Ishikawa (cell line): ENCODE measurements at regions not wholly inside any gene's neighbourhood (a gene's known extent, or its start where the extent isn't known, plus 50 kb on each side); places are given as distances from the start of the nearest gene placed in this dataset.

Experiments used
- CEBPB ChIP-seq: IDR thresholded peaks from 2 replicates; pipeline ENCODE4 v1.6.1; 2012
- CREB1 ChIP-seq: IDR thresholded peaks from 2 replicates; pipeline ENCODE4 v1.6.1; 2012; ENCODE audit warnings: low read depth
- EGR1 ChIP-seq: IDR thresholded peaks from 2 replicates; pipeline ENCODE4 v1.6.1; 2012
- EP300 ChIP-seq: IDR thresholded peaks from 2 replicates; pipeline ENCODE4 v1.6.1; 2012; ENCODE audit warnings: borderline replicate concordance
- FOXM1 ChIP-seq: IDR thresholded peaks from 2 replicates; pipeline ENCODE4 v1.6.1; 2012; ENCODE audit warnings: low read depth, borderline replicate concordance
- MAX ChIP-seq: IDR thresholded peaks from 2 replicates; pipeline ENCODE4 v1.6.1; 2012
- NFIC ChIP-seq: IDR thresholded peaks from 2 replicates; pipeline ENCODE4 v1.6.1; 2012
- RAD21 ChIP-seq: IDR thresholded peaks from 2 replicates; pipeline ENCODE4 v1.6.1; 2012; ENCODE audit warnings: low read depth
- TAF1 ChIP-seq: IDR thresholded peaks from 2 replicates; pipeline ENCODE4 v1.6.1; 2012; ENCODE audit warnings: low read depth, mild to moderate bottlenecking
- TCF12 ChIP-seq: IDR thresholded peaks from 2 replicates; pipeline ENCODE4 v1.6.1; 2012; ENCODE audit warnings: low read depth
- TEAD4 ChIP-seq: IDR thresholded peaks from 2 replicates; pipeline ENCODE4 v1.6.1; 2012
- USF1 ChIP-seq: IDR thresholded peaks from 2 replicates; pipeline ENCODE4 v1.6.1; 2012
- YY1 ChIP-seq: IDR thresholded peaks from 2 replicates; pipeline ENCODE4 v1.6.1; 2012; ENCODE audit warnings: low read depth
- ZBTB7A ChIP-seq: IDR thresholded peaks from 2 replicates; pipeline ENCODE4 v1.6.1; 2012; ENCODE audit warnings: low read depth
- TF ChIP-seq, protein P1 (sequence below): IDR thresholded peaks from 2 replicates; pipeline ENCODE4 v1.6.1; 2012; ENCODE audit warnings: low read depth, mild to moderate bottlenecking

DNA sequence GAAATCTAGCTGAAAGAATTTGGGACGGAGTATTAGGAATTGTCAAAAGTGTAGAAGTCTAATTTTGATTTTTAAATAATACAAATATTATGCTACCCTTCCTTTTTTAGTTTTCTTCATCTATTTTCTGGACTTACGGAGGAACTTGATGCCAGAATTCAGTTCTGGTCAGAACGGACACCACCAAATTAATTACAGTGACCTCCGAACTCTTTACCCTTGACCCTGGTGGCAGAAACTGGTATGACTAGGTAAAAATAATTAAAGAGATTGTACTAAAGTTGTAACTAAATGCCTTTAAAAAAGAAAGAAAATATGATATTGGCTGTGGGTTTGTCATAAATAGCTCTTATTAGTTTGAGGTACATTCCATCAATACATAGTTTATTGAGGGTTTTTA lies 751.1 kb upstream of the MAP3K7 start:
- no peak for TF ChIP-seq RAD21
- no peak for TF ChIP-seq USF1
- no peak for TF ChIP-seq ZBTB7A
- no peak for TF ChIP-seq CREB1
- no peak for TF ChIP-seq TEAD4
- no peak for TF ChIP-seq MAX
- TF ChIP-seq CEBPB = no peak
- no peak for TF ChIP-seq TAF1
- no peak for TF ChIP-seq YY1
- no peak for TF ChIP-seq TCF12
- no peak for TF ChIP-seq EP300
- TF ChIP-seq NFIC = no peak
- TF ChIP-seq, protein P1, sequence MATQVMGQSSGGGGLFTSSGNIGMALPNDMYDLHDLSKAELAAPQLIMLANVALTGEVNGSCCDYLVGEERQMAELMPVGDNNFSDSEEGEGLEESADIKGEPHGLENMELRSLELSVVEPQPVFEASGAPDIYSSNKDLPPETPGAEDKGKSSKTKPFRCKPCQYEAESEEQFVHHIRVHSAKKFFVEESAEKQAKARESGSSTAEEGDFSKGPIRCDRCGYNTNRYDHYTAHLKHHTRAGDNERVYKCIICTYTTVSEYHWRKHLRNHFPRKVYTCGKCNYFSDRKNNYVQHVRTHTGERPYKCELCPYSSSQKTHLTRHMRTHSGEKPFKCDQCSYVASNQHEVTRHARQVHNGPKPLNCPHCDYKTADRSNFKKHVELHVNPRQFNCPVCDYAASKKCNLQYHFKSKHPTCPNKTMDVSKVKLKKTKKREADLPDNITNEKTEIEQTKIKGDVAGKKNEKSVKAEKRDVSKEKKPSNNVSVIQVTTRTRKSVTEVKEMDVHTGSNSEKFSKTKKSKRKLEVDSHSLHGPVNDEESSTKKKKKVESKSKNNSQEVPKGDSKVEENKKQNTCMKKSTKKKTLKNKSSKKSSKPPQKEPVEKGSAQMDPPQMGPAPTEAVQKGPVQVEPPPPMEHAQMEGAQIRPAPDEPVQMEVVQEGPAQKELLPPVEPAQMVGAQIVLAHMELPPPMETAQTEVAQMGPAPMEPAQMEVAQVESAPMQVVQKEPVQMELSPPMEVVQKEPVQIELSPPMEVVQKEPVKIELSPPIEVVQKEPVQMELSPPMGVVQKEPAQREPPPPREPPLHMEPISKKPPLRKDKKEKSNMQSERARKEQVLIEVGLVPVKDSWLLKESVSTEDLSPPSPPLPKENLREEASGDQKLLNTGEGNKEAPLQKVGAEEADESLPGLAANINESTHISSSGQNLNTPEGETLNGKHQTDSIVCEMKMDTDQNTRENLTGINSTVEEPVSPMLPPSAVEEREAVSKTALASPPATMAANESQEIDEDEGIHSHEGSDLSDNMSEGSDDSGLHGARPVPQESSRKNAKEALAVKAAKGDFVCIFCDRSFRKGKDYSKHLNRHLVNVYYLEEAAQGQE = no peak
- no peak for TF ChIP-seq FOXM1
- no peak for TF ChIP-seq EGR1

DNA sequence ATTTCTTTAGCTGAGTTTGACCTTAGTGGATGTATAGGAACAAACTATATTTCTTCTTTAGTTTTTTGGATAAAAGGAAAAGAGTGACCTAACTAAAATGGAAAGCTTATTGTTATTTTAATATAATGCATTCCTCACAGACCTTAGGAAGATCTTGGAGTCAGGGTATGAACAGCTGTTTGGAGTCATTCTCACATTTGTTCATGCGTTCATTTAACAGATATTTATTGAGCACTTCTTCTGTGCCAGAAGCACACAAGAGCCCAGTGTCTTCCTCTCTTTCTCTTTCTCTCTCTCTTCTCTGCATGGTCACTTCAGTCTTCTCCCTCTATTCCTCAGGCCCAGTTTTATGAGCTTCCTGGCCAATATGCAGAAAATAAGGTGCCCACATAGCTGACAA lies 744.0 kb upstream of the MAP3K7 start:
- no peak for TF ChIP-seq YY1
- no peak for TF ChIP-seq USF1
- TF ChIP-seq, protein P1 = no peak
- no peak for TF ChIP-seq ZBTB7A
- TF ChIP-seq MAX = no peak
- TF ChIP-seq RAD21 = no peak
- no peak for TF ChIP-seq NFIC
- no peak for TF ChIP-seq CREB1
- TF ChIP-seq EP300 = no peak
- no peak for TF ChIP-seq TCF12

- TF ChIP-seq YY1 (no peak), FOXM1 (no peak), ZBTB7A (no peak), EP300 (no peak), CEBPB (no peak), USF1 (no peak), TCF12 (no peak), RAD21 (no peak), TEAD4 (no peak), MAX (no peak), NFIC (no peak), CREB1 (no peak), EGR1 (no peak), TAF1 (no peak)
- TF ChIP-seq, protein P1 = no peak
Observed at GRCh38 chr6:91328241-91328640, 741.4 kb upstream of the MAP3K7 start.

GRCh38 chr6:91324711-91325110 lies 737.8 kb upstream of the MAP3K7 start:
- TF ChIP-seq CREB1 = no peak
- TF ChIP-seq MAX = no peak
- no peak for TF ChIP-seq FOXM1
- TF ChIP-seq TAF1 = no peak
- no peak for TF ChIP-seq CEBPB
- no peak for TF ChIP-seq ZBTB7A
- no peak for TF ChIP-seq EGR1
- TF ChIP-seq YY1 = no peak
